22Rv1 (cell line): ENCODE measurements at regions not wholly inside any gene's neighbourhood (a gene's known extent, or its start where the extent isn't known, plus 50 kb on each side); places are given as distances from the start of the nearest gene placed in this dataset.

Experiments used
- CTCF ChIP-seq: fragments of 450-650 bp; IDR thresholded peaks from 2 replicates; pipeline ENCODE4 v1.5.1; 2017; ENCODE audit warnings: mild to moderate bottlenecking
- ZFX ChIP-seq: fragments of 450-650 bp; IDR thresholded peaks from 2 replicates; pipeline ENCODE4 v1.6.1; 2017; ENCODE audit warnings: antibody characterized with exemption, borderline replicate concordance

- TF ChIP-seq CTCF (no peak), ZFX (no peak)
These were observed 66.6 kb downstream of the LLPH start for GRCh38 chr12:66063916-66064315.
